Suprapubic skin (tissue), 3 donors: ENCODE measurements at regions not wholly inside any gene's neighbourhood (a gene's known extent, or its start where the extent isn't known, plus 50 kb on each side); places are given as distances from the start of the nearest gene placed in this dataset.

Experiments
- CTCF ChIP-seq, 2 donors: fragments of 200-600 bp in 1 of 2; fragments of 450-650 bp in 1 of 2; sonication (generic) in 1 of 2; IDR thresholded peaks; one replicate each; pipeline ENCODE4 v1.5.1; 2016 to 2019; ENCODE audit warnings: antibody characterized with exemption in 2 of 2, mild to moderate bottlenecking in 1 of 2, moderate library complexity in 1 of 2
- EP300 ChIP-seq: sonication (generic); formaldehyde crosslinking; IDR thresholded peaks from one replicate; pipeline ENCODE4 v1.6.1; 2017; ENCODE audit warnings: antibody characterized with exemption

- TF ChIP-seq CTCF (IDR thresholded peaks at IDR 0.05) (no peak), EP300 (no peak)
Observed at GRCh38 chr7:79507131-79507530, 53.7 kb upstream of the MAGI2 start.
